GM13977 (cell line): ENCODE measurements at regions not wholly inside any gene's neighbourhood (a gene's known extent, or its start where the extent isn't known, plus 50 kb on each side); places are given as distances from the start of the nearest gene placed in this dataset.

Experiments
- DNase-seq: peaks from one replicate; pipeline ENCODE4 v3.0.0; 2012; ENCODE audit warnings: low spot score
- CTCF ChIP-seq: IDR thresholded peaks from 2 replicates; pipeline ENCODE4 v1.5.1; 2012; ENCODE audit warnings: mild to moderate bottlenecking, control low read depth; ENCODE audit not compliant: insufficient read depth; ENCODE audit errors: extremely low read depth, missing control alignments
- in situ Hi-C: fragments of 300-500 bp; cut with MboI; formaldehyde crosslinking; loops from one replicate; pipeline ENCODE4 v1.12.0; 2022; ENCODE audit warnings: low sequenced_read_pairs, low pct_unique_long_range_greater_than_20kb, mixed read lengths, inconsistent platforms; ENCODE audit not compliant: unreplicated experiment

GRCh38 chr5:155268770-155269425 lies 255.3 kb downstream of the KIF4B start:
- TF ChIP-seq CTCF, result no peak
- no peak for DNase-seq
- in situ Hi-C loops, result no loop called here

- in situ Hi-C loops, result no loop called here
- DNase-seq, result no peak
- TF ChIP-seq CTCF, result no peak
These were observed 257.2 kb downstream of the KIF4B start for GRCh38 chr5:155270725-155271124.

GRCh38 chr5:155274484-155274883 lies 260.9 kb downstream of the KIF4B start:
- no peak for DNase-seq
- TF ChIP-seq CTCF, result no peak
- in situ Hi-C loops, result no loop called here

GRCh38 chr5:155275222-155275621 lies 261.7 kb downstream of the KIF4B start:
- no peak for DNase-seq
- TF ChIP-seq CTCF, result no peak
- in situ Hi-C loops, result no loop called here

- TF ChIP-seq CTCF, result no peak
- DNase-seq, result no peak
- in situ Hi-C loops, result no loop called here
These were observed 262.7 kb downstream of the KIF4B start for GRCh38 chr5:155276231-155276630.

- in situ Hi-C loops, result no loop called here
- TF ChIP-seq CTCF, result no peak
- no peak for DNase-seq
These were observed 265.0 kb downstream of the KIF4B start for GRCh38 chr5:155278532-155278931.
